SK-N-SH (cell line): ENCODE measurements at regions not wholly inside any gene's neighbourhood (a gene's known extent, or its start where the extent isn't known, plus 50 kb on each side); places are given as distances from the start of the nearest gene placed in this dataset.
"Not testable (repeated sequence)": the region's sequence is repeated elsewhere in the genome, so short reads cannot be mapped to it uniquely, and the experiment has no call there.

Experiments used
- CTCF ChIA-PET: fragments of 300-600, 350-600 bp; formaldehyde crosslinking; extraction: SDS; loops from one replicate; lab custom pipeline; 2021; lab: Yijun Ruan, JAX
- POLR2A ChIA-PET: fragments of 350-600 bp; sonication (Branson Sonifier 250); formaldehyde crosslinking; extraction: SDS; loops from one replicate; lab custom pipeline; 2020; ENCODE audit warnings: antibody characterized with exemption, inconsistent platforms; lab: Yijun Ruan, JAX
- DNase-seq: peaks from one replicate; pipeline ENCODE4 v3.0.0; 2012
- H2AFZ ChIP-seq: fragments of 200-600 bp; sonication (generic); 2 replicates; pipeline ENCODE4 v1.8.1; 2016; ENCODE audit warnings: antibody characterized with exemption, mild to moderate bottlenecking, low read depth
- H3F3A ChIP-seq: fragments of 200-600 bp; sonication (generic); replicated peaks from 2 replicates; pipeline ENCODE3; 2016; ENCODE audit warnings: antibody characterized with exemption, mild to moderate bottlenecking; ENCODE audit not compliant: insufficient read depth
- H3K27ac ChIP-seq, 2 experiments: fragments of 200-500 bp in 1 of 2; fragments of 200-600 bp in 1 of 2; sonication (Bioruptor generic) in 1 of 2; sonication (generic), shearing (Covaris generic) in 1 of 2; 2 replicates each; pipeline versions ENCODE4 v1.5.1 to v1.6.1; 2014 to 2016; ENCODE audit warnings: low read depth in 2 of 2, inconsistent platforms in 1 of 2, low read length in 1 of 2, mild to moderate bottlenecking in 1 of 2, mixed read lengths in 1 of 2
- H3K27me3 ChIP-seq: fragments of 200-600 bp; sonication (generic), shearing (Covaris generic); 2 replicates; pipeline ENCODE4 v1.6.1; 2016; ENCODE audit warnings: mixed run types; ENCODE audit not compliant: insufficient read depth
- H3K36me3 ChIP-seq, 2 experiments: fragments of 200-500 bp in 1 of 2; fragments of 200-600 bp in 1 of 2; sonication (Bioruptor generic) in 1 of 2; sonication (generic) in 1 of 2; replicated peaks in 1 of 2; 2 replicates each; pipeline versions ENCODE3 to v1.5.1; 2014 to 2016; ENCODE audit warnings: low read length in 1 of 2, mild to moderate bottlenecking in 1 of 2; ENCODE audit not compliant: insufficient read depth in 2 of 2, control insufficient read depth in 1 of 2
- H3K4me1 ChIP-seq, 2 experiments: fragments of 200-500 bp in 1 of 2; fragments of 200-600 bp in 1 of 2; sonication (Bioruptor generic) in 1 of 2; sonication (generic), shearing (Covaris generic) in 1 of 2; 2 replicates each; pipeline versions ENCODE4 v1.5.1 to v1.6.1; 2014 to 2016; ENCODE audit warnings: low read depth in 1 of 2, low read length in 1 of 2, mixed run types in 1 of 2; ENCODE audit not compliant: insufficient read depth in 2 of 2, control insufficient read depth in 1 of 2
- H3K4me2 ChIP-seq: fragments of 200-600 bp; sonication (generic), shearing (Covaris generic); 2 replicates; pipeline ENCODE4 v1.6.1; 2017; ENCODE audit warnings: mixed run types
- H3K4me3 ChIP-seq, 2 experiments: fragments of 200-500 bp in 1 of 2; fragments of 200-600 bp in 1 of 2; sonication (Bioruptor generic) in 1 of 2; sonication (generic), shearing (Covaris generic) in 1 of 2; 2 replicates each; pipeline versions ENCODE4 v1.5.1 to v1.8.1; 2014 to 2016; ENCODE audit warnings: low read depth in 2 of 2, inconsistent platforms in 1 of 2, low read length in 1 of 2, mild to moderate bottlenecking in 1 of 2, mixed read lengths in 1 of 2, moderate library complexity in 1 of 2
- H3K79me2 ChIP-seq: fragments of 200-600 bp; sonication (generic); 2 replicates; pipeline ENCODE4 v1.8.1; 2017; ENCODE audit warnings: mild to moderate bottlenecking; ENCODE audit not compliant: insufficient read depth
- H3K9ac ChIP-seq: fragments of 200-600 bp; sonication (generic); 2 replicates; pipeline ENCODE4 v1.6.1; 2017; ENCODE audit warnings: mixed run types
- H3K9me2 ChIP-seq: fragments of 200-600 bp; sonication (generic); 2 replicates; pipeline ENCODE4 v1.6.1; 2017; ENCODE audit warnings: mixed run types
- H3K9me3 ChIP-seq: fragments of 200-600 bp; sonication (generic); 2 replicates; pipeline ENCODE4 v1.6.1; 2017; ENCODE audit warnings: mixed run types, mild to moderate bottlenecking, moderate library complexity
- H4K20me1 ChIP-seq: fragments of 200-600 bp; sonication (generic); 2 replicates; pipeline ENCODE4 v1.6.1; 2017; ENCODE audit warnings: mild to moderate bottlenecking, mixed run types; ENCODE audit not compliant: insufficient read depth
- ELF1 ChIP-seq: IDR thresholded peaks from 2 replicates; pipeline ENCODE4 v1.4.0; 2012
- FOSL2 ChIP-seq: IDR thresholded peaks from 2 replicates; pipeline ENCODE4 v1.4.0; 2012; ENCODE audit warnings: low read depth, mild to moderate bottlenecking, moderate library complexity, borderline replicate concordance
- GATA2 ChIP-seq: sonication (generic); formaldehyde crosslinking; IDR thresholded peaks from 2 replicates; pipeline ENCODE4 v1.5.0; 2020; ENCODE audit warnings: mild to moderate bottlenecking, missing genetic modification reagents
- MEF2A ChIP-seq: IDR thresholded peaks from 2 replicates; pipeline ENCODE4 v1.4.0; 2012; ENCODE audit warnings: low read depth, borderline replicate concordance
- RAD21 ChIP-seq: IDR thresholded peaks from 2 replicates; pipeline ENCODE4 v1.6.1; 2012; ENCODE audit warnings: mild to moderate bottlenecking, low read length
- WGBS: methylation state at CpG from one replicate; pipeline ENCODE4 v1.1.6; 2017; ENCODE audit warnings: low lambda C conversion rate; 5-methylcytosine and 5-hydroxymethylcytosine counted together
- TF ChIP-seq, protein P1 (sequence below): IDR thresholded peaks from 2 replicates; pipeline ENCODE4 v1.4.0; 2012; ENCODE audit warnings: low read depth, borderline replicate concordance
- TF ChIP-seq, protein P2 (sequence below): fragments of 150-350 bp; IDR thresholded peaks from 2 replicates; pipeline ENCODE4 v1.6.1; 2017; ENCODE audit warnings: antibody characterized with exemption, low read length, low read depth, borderline replicate concordance

DNA sequence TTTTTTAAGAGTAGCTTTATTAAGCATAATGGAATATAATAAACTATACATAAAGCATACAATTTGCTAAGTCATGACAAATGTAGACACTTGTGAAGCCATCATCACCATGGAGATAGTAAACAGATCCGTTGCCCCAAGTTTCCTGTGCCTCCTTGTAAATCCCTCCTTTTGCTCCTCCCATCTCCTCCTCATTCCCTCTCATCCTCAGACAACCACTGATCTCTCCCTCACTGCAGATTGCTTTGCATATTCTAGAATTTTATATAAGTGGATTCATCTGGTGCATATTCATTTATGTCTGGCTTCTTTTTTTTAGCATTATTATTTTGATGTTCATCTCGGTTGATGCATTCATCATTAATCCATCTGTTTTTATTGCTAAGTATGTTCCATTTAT is 67.0 kb downstream of the CYTL1 start (continued):
- TF ChIP-seq MEF2A = no peak
- TF ChIP-seq, protein P1, sequence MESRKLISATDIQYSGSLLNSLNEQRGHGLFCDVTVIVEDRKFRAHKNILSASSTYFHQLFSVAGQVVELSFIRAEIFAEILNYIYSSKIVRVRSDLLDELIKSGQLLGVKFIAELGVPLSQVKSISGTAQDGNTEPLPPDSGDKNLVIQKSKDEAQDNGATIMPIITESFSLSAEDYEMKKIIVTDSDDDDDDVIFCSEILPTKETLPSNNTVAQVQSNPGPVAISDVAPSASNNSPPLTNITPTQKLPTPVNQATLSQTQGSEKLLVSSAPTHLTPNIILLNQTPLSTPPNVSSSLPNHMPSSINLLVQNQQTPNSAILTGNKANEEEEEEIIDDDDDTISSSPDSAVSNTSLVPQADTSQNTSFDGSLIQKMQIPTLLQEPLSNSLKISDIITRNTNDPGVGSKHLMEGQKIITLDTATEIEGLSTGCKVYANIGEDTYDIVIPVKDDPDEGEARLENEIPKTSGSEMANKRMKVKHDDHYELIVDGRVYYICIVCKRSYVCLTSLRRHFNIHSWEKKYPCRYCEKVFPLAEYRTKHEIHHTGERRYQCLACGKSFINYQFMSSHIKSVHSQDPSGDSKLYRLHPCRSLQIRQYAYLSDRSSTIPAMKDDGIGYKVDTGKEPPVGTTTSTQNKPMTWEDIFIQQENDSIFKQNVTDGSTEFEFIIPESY = no peak
- no peak for TF ChIP-seq GATA2 (CRISPR knock-in tag)

DNA sequence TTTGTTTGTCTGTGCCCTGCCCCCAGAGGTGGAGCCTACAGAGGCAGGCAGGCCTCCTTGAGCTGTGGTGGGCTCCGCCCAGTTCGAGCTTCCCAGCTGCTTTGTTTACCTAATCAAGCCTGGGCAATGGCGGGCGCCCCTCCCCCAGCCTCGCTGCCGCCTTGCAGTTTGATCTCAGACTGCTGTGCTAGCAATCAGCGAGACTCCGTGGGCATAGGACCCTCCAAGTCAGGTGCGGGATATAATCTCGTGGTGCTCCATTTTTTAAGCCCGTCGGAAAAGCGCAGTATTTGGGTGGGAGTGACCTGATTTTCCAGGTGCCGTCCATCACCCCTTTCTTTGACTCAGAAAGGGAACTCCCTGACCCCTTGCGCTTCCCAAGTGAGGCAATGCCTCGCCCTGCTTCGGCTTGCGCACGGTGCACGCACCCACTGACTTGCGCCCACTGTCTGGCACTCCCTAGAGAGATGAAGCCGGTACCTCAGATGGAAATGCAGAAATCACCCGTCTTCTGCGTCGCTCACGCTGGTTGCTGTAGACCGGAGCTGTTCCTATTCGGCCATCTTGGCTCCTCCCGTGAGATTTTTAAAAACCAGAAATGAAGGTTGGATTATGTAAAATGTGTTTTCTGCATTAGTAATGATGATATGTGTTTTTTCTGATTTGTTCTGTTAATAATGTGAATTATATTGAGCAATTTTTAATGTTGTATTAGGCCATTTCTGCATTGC is 59.7 kb downstream of the CYTL1 start:
- H2AFZ ChIP-seq, H3K27me3 ChIP-seq, H3K79me2 ChIP-seq, DNase-seq, H3K9me2 ChIP-seq, POLR2A ChIA-PET, H3K36me3 ChIP-seq, H3F3A ChIP-seq, CTCF ChIA-PET, H3K9ac ChIP-seq, H3K27ac ChIP-seq, H3K4me1 ChIP-seq, H3K4me2 ChIP-seq, H4K20me1 ChIP-seq: not testable (repeated sequence)
- Histone ChIP-seq H3K9me3 (peaks cover 14% of the 10 kb centered on the region; the same call in 1 of the 2 replicates), H3K4me3 (peak overlapping the region in 1 of 2 experiments; percentile 31; a peak in 2 of 4 replicates)
- WGBS = 43% methylated on average over 20 of the region's 29 CpGs

DNA sequence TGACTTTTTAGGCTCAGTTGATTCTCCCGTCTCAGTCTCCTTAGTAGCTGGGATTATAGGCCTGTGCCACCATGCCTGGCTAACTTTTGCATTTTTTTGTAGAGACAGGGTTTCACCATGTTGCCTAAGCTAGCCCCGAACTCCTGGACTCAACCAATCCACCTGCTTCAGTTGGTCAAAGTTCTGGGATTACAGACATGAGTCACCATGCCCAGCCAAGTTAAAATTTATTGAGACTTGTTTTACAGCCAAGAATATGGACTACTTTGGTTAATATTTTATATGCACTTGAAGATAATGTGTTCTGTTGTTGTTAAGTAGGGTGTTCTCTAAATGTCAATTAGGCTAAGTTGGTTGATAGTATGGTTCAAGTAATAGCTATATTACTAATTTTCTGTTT is 58.7 kb downstream of the CYTL1 start:
- POLR2A ChIA-PET = no interaction called here
- TF ChIP-seq ELF1 (no peak), FOSL2 (no peak), RAD21 (no peak)
- TF ChIP-seq, protein P2, sequence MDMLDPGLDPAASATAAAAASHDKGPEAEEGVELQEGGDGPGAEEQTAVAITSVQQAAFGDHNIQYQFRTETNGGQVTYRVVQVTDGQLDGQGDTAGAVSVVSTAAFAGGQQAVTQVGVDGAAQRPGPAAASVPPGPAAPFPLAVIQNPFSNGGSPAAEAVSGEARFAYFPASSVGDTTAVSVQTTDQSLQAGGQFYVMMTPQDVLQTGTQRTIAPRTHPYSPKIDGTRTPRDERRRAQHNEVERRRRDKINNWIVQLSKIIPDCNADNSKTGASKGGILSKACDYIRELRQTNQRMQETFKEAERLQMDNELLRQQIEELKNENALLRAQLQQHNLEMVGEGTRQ = no peak

More for the DNA sequence above, 58.7 kb downstream of the CYTL1 start:
- Histone ChIP-seq H3F3A (no peaks in the 10 kb centered on the region), H3K4me3 (no peak overlapping the region), H4K20me1 (no peaks in the 10 kb centered on the region), H2AFZ (no peak overlapping the region), H3K4me2 (no peak overlapping the region), H3K4me1 (no peaks in the 10 kb centered on the region), H3K27me3 (no peaks in the 10 kb centered on the region), H3K36me3 (peaks cover 0 to 3% of the 10 kb centered on the region in 2 experiments), H3K9me2 (no peaks in the 10 kb centered on the region), H3K9ac (no peak overlapping the region), H3K79me2 (no peaks in the 10 kb centered on the region), H3K27ac (no peak overlapping the region), H3K9me3 (peaks cover 14% of the 10 kb centered on the region; the same call in 1 of the 2 replicates)
- WGBS = 18% methylated on average over 2 of the region's 2 CpGs
- DNase-seq = no peak
- CTCF ChIA-PET = no interaction called here
